ENCODE measurements at regions not wholly inside any gene's neighbourhood (a gene's known extent, or its start where the extent isn't known, plus 50 kb on each side); places are given as distances from the start of the nearest gene placed in this dataset.

DNA sequence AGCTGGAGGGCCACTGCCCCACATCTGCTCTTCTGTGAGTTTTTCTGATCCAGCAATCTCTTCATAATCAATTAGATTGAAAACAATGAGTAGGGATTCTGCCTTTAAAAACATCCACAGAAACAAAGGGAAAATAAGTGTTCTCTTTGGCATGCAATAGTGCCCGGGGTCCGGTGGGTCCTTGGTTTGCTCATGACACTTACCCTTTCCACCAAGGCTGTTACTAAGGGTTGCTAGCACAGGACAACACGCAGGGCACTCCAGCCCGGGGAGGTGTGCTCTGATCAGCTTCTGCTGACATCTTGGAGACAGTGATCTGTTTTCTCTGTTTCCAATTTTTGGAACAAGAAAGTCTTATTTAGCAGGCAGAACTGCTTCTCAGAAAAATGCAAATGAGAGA lies 146.7 kb downstream of the TEX36 start:
- Histone ChIP-seq H3K4me3 (no peak overlapping the region), H3K36me3 (replicated peaks in 1 of 2; ENCODE audit: insufficient read depth in 1 of 2, low read depth in 2 of 2) (no peaks in the 10 kb centered on the region), H3K9me3 (no peaks in the 10 kb centered on the region), H3K27me3 (no peaks in the 10 kb centered on the region), H3K27ac (no peak overlapping the region), H3K4me1 (peaks cover 9% of the 10 kb centered on the region)
- no peak for ATAC-seq
- DNase-seq = no peak
- 85 to 95% methylated on average over 4 of the region's 4 CpGs for WGBS, 2 donors
- intact Hi-C loops (cut with DNase I) = no loop called here
- no peak for TF ChIP-seq POLR2A (IDR thresholded peaks at IDR 0.05)
- TF ChIP-seq, protein P1, sequence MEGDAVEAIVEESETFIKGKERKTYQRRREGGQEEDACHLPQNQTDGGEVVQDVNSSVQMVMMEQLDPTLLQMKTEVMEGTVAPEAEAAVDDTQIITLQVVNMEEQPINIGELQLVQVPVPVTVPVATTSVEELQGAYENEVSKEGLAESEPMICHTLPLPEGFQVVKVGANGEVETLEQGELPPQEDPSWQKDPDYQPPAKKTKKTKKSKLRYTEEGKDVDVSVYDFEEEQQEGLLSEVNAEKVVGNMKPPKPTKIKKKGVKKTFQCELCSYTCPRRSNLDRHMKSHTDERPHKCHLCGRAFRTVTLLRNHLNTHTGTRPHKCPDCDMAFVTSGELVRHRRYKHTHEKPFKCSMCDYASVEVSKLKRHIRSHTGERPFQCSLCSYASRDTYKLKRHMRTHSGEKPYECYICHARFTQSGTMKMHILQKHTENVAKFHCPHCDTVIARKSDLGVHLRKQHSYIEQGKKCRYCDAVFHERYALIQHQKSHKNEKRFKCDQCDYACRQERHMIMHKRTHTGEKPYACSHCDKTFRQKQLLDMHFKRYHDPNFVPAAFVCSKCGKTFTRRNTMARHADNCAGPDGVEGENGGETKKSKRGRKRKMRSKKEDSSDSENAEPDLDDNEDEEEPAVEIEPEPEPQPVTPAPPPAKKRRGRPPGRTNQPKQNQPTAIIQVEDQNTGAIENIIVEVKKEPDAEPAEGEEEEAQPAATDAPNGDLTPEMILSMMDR (IDR thresholded peaks at IDR 0.05) = no peak

DNA sequence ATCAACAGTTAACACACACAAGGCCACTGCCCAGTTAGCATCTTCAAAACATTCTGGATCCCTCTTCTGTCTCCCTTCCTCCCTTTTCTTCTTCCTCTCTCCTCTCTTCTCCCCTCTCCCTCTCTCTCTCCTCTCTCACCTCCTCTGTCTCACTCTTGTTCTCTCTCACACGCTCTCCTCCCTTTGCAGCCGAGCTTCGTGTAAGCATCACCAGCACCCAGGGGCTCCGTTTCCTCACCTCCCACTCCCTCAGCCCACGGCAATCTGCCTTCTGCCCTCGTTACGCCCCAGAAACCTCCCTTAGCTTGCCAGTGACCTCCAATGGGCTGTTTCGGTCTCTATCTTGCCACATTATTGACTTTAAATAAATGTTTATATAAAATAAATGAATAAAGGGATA lies 147.4 kb downstream of the TEX36 start:
- peaks cover 9% of the 10 kb centered on the region for H3K4me1 ChIP-seq
- H3K27ac ChIP-seq = no peak overlapping the region
- H3K36me3 ChIP-seq (replicated peaks in 1 of 2; ENCODE audit: insufficient read depth in 1 of 2, low read depth in 2 of 2) = no peaks in the 10 kb centered on the region
- DNase-seq (no peak), ATAC-seq (no peak)
- H3K4me3 ChIP-seq = no peak overlapping the region
- 82 to 84% methylated on average over 8 of the region's 8 CpGs for WGBS, 2 donors
- H3K27me3 ChIP-seq = no peaks in the 10 kb centered on the region
- TF ChIP-seq, protein P1 (IDR thresholded peaks at IDR 0.05) = no peak
- intact Hi-C loops (cut with DNase I) = no loop called here
- no peaks in the 10 kb centered on the region for H3K9me3 ChIP-seq

DNA sequence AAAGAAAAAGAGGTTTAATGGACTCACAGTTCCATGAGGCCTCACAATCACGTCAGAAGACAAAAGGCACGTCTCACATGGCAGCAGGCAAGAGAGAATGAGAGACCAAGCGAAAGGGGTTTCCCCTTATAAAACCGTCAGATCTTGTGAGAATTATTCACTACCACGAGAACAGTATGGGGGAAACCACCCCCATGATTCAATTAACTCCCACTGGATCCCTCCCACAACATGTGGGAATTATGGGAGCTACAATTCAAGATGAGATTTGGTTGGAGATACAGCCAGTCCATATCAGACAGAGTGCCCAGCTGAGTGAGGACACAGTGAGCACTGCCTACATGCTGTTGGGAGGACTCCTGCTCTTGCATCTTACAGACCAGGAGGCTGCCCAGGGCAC lies 148.4 kb downstream of the TEX36 start:
- no peaks in the 10 kb centered on the region for H3K27me3 ChIP-seq
- intact Hi-C loops (cut with DNase I) = no loop called here
- H3K27ac ChIP-seq = no peak overlapping the region
- no peaks in the 10 kb centered on the region for H3K9me3 ChIP-seq
- H3K4me3 ChIP-seq = no peak overlapping the region
- WGBS, 2 donors = 70 to 71% methylated on average over 5 of the region's 5 CpGs
- DNase-seq = no peak
- H3K36me3 ChIP-seq (replicated peaks in 1 of 2; ENCODE audit: insufficient read depth in 1 of 2, low read depth in 2 of 2) = no peaks in the 10 kb centered on the region
- TF ChIP-seq POLR2A (IDR thresholded peaks at IDR 0.05) = no peak
- H3K4me1 ChIP-seq = peaks cover 9% of the 10 kb centered on the region
- no peak for ATAC-seq

DNA sequence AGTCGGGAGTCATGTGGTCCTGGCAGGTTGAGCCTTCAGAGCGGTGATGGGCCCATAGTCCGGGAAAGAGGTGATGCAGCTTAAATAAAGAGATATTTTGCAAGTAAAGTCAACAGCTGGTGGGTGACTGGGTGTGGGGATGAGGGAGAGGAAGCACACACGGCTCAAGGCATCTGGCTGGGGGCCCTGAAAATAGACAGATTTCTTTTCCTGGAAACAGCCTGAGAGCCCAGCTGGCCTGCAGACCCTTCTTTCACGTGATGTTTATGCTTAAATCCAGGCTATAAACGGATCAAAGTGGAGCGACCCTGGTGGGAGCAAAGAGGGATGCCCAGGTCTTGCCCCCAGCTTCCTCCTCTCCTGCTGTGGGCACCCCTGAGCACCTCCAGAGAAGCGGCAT lies 149.1 kb downstream of the TEX36 start:
- H3K9me3 ChIP-seq = no peaks in the 10 kb centered on the region
- intact Hi-C loops (cut with DNase I) = no loop called here
- H3K27me3 ChIP-seq = no peaks in the 10 kb centered on the region
- no peak overlapping the region for H3K4me3 ChIP-seq
- no peaks in the 10 kb centered on the region for H3K36me3 ChIP-seq (replicated peaks in 1 of 2; ENCODE audit: insufficient read depth in 1 of 2, low read depth in 2 of 2)
- no peak for TF ChIP-seq POLR2A (IDR thresholded peaks at IDR 0.05)
- TF ChIP-seq, protein P1 (IDR thresholded peaks at IDR 0.05) = no peak
- H3K4me1 ChIP-seq = peaks cover 3% of the 10 kb centered on the region
- no peak overlapping the region for H3K27ac ChIP-seq
- WGBS, 2 donors = 62 to 75% methylated on average over 8 of the region's 8 CpGs
- ATAC-seq (no peak), DNase-seq (no peak)

DNA sequence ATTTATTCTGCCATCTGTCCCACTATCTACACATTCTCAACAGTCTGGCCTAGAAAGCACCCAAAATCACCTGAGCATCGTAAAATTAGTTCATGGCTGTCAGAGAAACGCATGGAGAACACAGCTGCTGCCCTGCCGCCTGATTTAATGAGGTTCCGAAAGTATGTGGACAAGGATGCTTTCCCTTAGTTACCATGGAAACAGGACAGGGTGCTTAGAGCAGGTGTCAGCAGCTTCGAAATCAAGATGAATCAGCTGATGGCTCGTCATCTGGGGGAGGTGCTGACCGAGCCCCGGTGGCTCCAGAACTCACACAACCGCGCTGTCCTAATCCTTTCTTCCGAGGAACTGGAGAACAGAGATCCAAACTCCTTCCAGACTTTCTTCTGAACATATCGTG lies 151.5 kb downstream of the TEX36 start:
- no peaks in the 10 kb centered on the region for H3K9me3 ChIP-seq
- H3K36me3 ChIP-seq (replicated peaks in 1 of 2; ENCODE audit: insufficient read depth in 1 of 2, low read depth in 2 of 2) = no peaks in the 10 kb centered on the region
- DNase-seq = peak in 1 of 4 donors; percentile 7
- no peaks in the 10 kb centered on the region for H3K27me3 ChIP-seq
- intact Hi-C loops (cut with DNase I) = no loop called here
- WGBS, 2 donors = 51 to 67% methylated on average over 12 of the region's 12 CpGs
- H3K27ac ChIP-seq = no peak overlapping the region
- no peaks in the 10 kb centered on the region for H3K4me1 ChIP-seq
- ATAC-seq = no peak
- no peak overlapping the region for H3K4me3 ChIP-seq
- TF ChIP-seq, protein P1 (IDR thresholded peaks at IDR 0.05) = no peak
- TF ChIP-seq POLR2A (IDR thresholded peaks at IDR 0.05) = no peak
